Right atrium auricular region (tissue), 2 donors: ENCODE measurements at regions not wholly inside any gene's neighbourhood (a gene's known extent, or its start where the extent isn't known, plus 50 kb on each side); places are given as distances from the start of the nearest gene placed in this dataset.
A peak's percentile ranks its signal among the peaks of the same experiment; 100 is the strongest.

ENCODE experiments used
- DNase-seq: peaks from one replicate; pipeline ENCODE4 v3.0.0-alpha.2; 2019; ENCODE audit warnings: low spot score
- H3K27ac ChIP-seq, 2 donors: fragments of 200-600 bp; sonication (generic); 1 replicate in 1 of 2; 2 replicates in 1 of 2; pipeline ENCODE4 v1.5.1; 2016 to 2019
- H3K27me3 ChIP-seq, 2 donors: fragments of 200-600 bp; sonication (generic); one replicate each; pipeline versions ENCODE4 v1.5.1 to v1.6.0; 2017 to 2019
- H3K36me3 ChIP-seq: fragments of 200-600 bp; sonication (generic); one replicate; pipeline ENCODE4 v1.5.1; 2016
- H3K4me1 ChIP-seq, 2 donors: fragments of 200-600 bp; sonication (generic); one replicate each; pipeline versions ENCODE4 v1.5.1 to v1.6.0; 2017 to 2019
- H3K4me3 ChIP-seq, 2 donors: fragments of 200-600 bp; sonication (generic); 1 replicate in 1 of 2; 2 replicates in 1 of 2; pipeline ENCODE4 v1.5.1; 2017 to 2019; ENCODE audit warnings: mild to moderate bottlenecking in 1 of 2, moderate library complexity in 1 of 2
- H3K9me3 ChIP-seq, 2 donors: fragments of 200-600 bp; sonication (generic); one replicate each; pipeline ENCODE4 v1.5.1; 2019
- CTCF ChIP-seq, 2 donors: fragments of 200-600 bp; sonication (generic); IDR thresholded peaks; one replicate each; pipeline ENCODE4 v1.5.1; 2019; ENCODE audit warnings: antibody characterized with exemption in 2 of 2

- Histone ChIP-seq H3K36me3 (no peaks in the 10 kb centered on the region), H3K27ac (no peak overlapping the region), H3K9me3 (peaks cover 0 to 7% of the 10 kb centered on the region in 2 donors), H3K4me1 (no peaks in the 10 kb centered on the region), H3K4me3 (no peak overlapping the region), H3K27me3 (no peaks in the 10 kb centered on the region)
- DNase-seq = no peak
- no peak for TF ChIP-seq CTCF (IDR thresholded peaks at IDR 0.05)
Observed at GRCh38 chr6:842141-842540, 149.2 kb upstream of the EXOC2 start.

GRCh38 chr6:841569-841968 lies 148.6 kb upstream of the EXOC2 start:
- no peaks in the 10 kb centered on the region for H3K4me1 ChIP-seq
- no peaks in the 10 kb centered on the region for H3K27me3 ChIP-seq
- H3K27ac ChIP-seq = no peak overlapping the region
- H3K9me3 ChIP-seq = peaks cover 0 to 7% of the 10 kb centered on the region in 2 donors
- no peak overlapping the region for H3K4me3 ChIP-seq
- no peak for DNase-seq
- no peaks in the 10 kb centered on the region for H3K36me3 ChIP-seq
- TF ChIP-seq CTCF (IDR thresholded peaks at IDR 0.05) = no peak

GRCh38 chr6:839201-839600 lies 146.3 kb upstream of the EXOC2 start:
- Histone ChIP-seq H3K4me1 (no peaks in the 10 kb centered on the region), H3K27ac (no peak overlapping the region), H3K4me3 (no peak overlapping the region), H3K36me3 (no peaks in the 10 kb centered on the region), H3K9me3 (peaks cover 0 to 7% of the 10 kb centered on the region in 2 donors), H3K27me3 (no peaks in the 10 kb centered on the region)
- no peak for TF ChIP-seq CTCF (IDR thresholded peaks at IDR 0.05)
- no peak for DNase-seq

GRCh38 chr6:837380-837779 lies 144.4 kb upstream of the EXOC2 start:
- peaks cover 0 to 7% of the 10 kb centered on the region in 2 donors for H3K9me3 ChIP-seq
- H3K27ac ChIP-seq = no peak overlapping the region
- H3K27me3 ChIP-seq = no peaks in the 10 kb centered on the region
- no peaks in the 10 kb centered on the region for H3K36me3 ChIP-seq
- no peaks in the 10 kb centered on the region for H3K4me1 ChIP-seq
- H3K4me3 ChIP-seq = no peak overlapping the region
- TF ChIP-seq CTCF (IDR thresholded peaks at IDR 0.05) = no peak
- no peak for DNase-seq

- Histone ChIP-seq H3K4me1 (no peaks in the 10 kb centered on the region), H3K27me3 (no peaks in the 10 kb centered on the region), H3K36me3 (no peaks in the 10 kb centered on the region), H3K4me3 (no peak overlapping the region), H3K9me3 (peaks cover 0 to 7% of the 10 kb centered on the region in 2 donors), H3K27ac (peak overlapping the region in 1 of 2 donors; percentile 64)
- no peak for DNase-seq
- TF ChIP-seq CTCF (IDR thresholded peaks at IDR 0.05) = no peak
Observed at GRCh38 chr6:836276-836853, 143.4 kb upstream of the EXOC2 start.
